ENCODE measurements at regions not wholly inside any gene's neighbourhood (a gene's known extent, or its start where the extent isn't known, plus 50 kb on each side); places are given as distances from the start of the nearest gene placed in this dataset.

GRCh38 chr18:10202845-10203321 is 251.6 kb upstream of the APCDD1 start:
- DNase-seq (ENCODE audit: low spot score in 2 of 2) (no peak), FAIRE-seq (no peak)

GRCh38 chr18:10205151-10205550 is 249.3 kb upstream of the APCDD1 start:
- DNase-seq (ENCODE audit: low spot score in 2 of 2) = no peak
- FAIRE-seq = no peak

- DNase-seq (ENCODE audit: low spot score in 2 of 2) (no peak), FAIRE-seq (no peak)
These were observed 246.6 kb upstream of the APCDD1 start for GRCh38 chr18:10207682-10208345.

GRCh38 chr18:10209302-10209701 is 245.1 kb upstream of the APCDD1 start:
- FAIRE-seq (no peak), DNase-seq (ENCODE audit: low spot score in 2 of 2) (no peak)

GRCh38 chr18:10210057-10210633 is 244.3 kb upstream of the APCDD1 start:
- no peak for DNase-seq (ENCODE audit: low spot score in 2 of 2)
- FAIRE-seq = no peak

- DNase-seq (ENCODE audit: low spot score in 2 of 2) (no peak), FAIRE-seq (no peak)
These were observed 240.9 kb upstream of the APCDD1 start for GRCh38 chr18:10213526-10213925.

GRCh38 chr18:10215446-10215845 is 239.0 kb upstream of the APCDD1 start:
- DNase-seq (ENCODE audit: low spot score in 2 of 2) (no peak), FAIRE-seq (no peak)

GRCh38 chr18:10216791-10217190 is 237.6 kb upstream of the APCDD1 start:
- FAIRE-seq = no peak
- no peak for DNase-seq (ENCODE audit: low spot score in 2 of 2)

GRCh38 chr18:10217211-10217610 is 237.2 kb upstream of the APCDD1 start:
- no peak for FAIRE-seq

GRCh38 chr18:10225300-10225699 is 229.1 kb upstream of the APCDD1 start:
- DNase-seq (ENCODE audit: low spot score in 2 of 2) = no peak
- no peak for FAIRE-seq

More at GRCh38 chr18:10217211-10217610, 237.2 kb upstream of the APCDD1 start:
- DNase-seq (ENCODE audit: low spot score in 2 of 2) = no peak

- DNase-seq (ENCODE audit: low spot score in 2 of 2) = no peak
These were observed 227.5 kb upstream of the APCDD1 start for GRCh38 chr18:10226971-10227370.

GRCh38 chr18:10228326-10228725 is 226.1 kb upstream of the APCDD1 start:
- DNase-seq (ENCODE audit: low spot score in 2 of 2) = no peak
- FAIRE-seq = no peak

More at GRCh38 chr18:10226971-10227370, 227.5 kb upstream of the APCDD1 start:
- no peak for FAIRE-seq

GRCh38 chr18:10229458-10229857 is 225.0 kb upstream of the APCDD1 start:
- DNase-seq (ENCODE audit: low spot score in 2 of 2) (no peak), FAIRE-seq (no peak)

- FAIRE-seq = no peak
These were observed 224.4 kb upstream of the APCDD1 start for GRCh38 chr18:10230072-10230471.

GRCh38 chr18:10231220-10231619 is 223.2 kb upstream of the APCDD1 start:
- DNase-seq (ENCODE audit: low spot score in 2 of 2) (no peak), FAIRE-seq (no peak)

More at GRCh38 chr18:10230072-10230471, 224.4 kb upstream of the APCDD1 start:
- no peak for DNase-seq (ENCODE audit: low spot score in 2 of 2)

GRCh38 chr18:10232062-10232461 is 222.4 kb upstream of the APCDD1 start:
- FAIRE-seq = no peak
- no peak for DNase-seq (ENCODE audit: low spot score in 2 of 2)

- FAIRE-seq (no peak), DNase-seq (ENCODE audit: low spot score in 2 of 2) (no peak)
These were observed 221.2 kb upstream of the APCDD1 start for GRCh38 chr18:10233082-10233875.

GRCh38 chr18:10234281-10234680 is 220.2 kb upstream of the APCDD1 start:
- no peak for FAIRE-seq
- no peak for DNase-seq (ENCODE audit: low spot score in 2 of 2)

GRCh38 chr18:10234912-10235660 is 219.3 kb upstream of the APCDD1 start:
- FAIRE-seq (no peak), DNase-seq (ENCODE audit: low spot score in 2 of 2) (no peak)

GRCh38 chr18:10235661-10235952 is 218.8 kb upstream of the APCDD1 start:
- DNase-seq (ENCODE audit: low spot score in 2 of 2) = no peak
- no peak for FAIRE-seq

GRCh38 chr18:10239103-10239502 is 215.3 kb upstream of the APCDD1 start:
- DNase-seq (ENCODE audit: low spot score in 2 of 2) (no peak), FAIRE-seq (no peak)
